Endothelial cell of umbilical vein (primary cell): ENCODE measurements at regions not wholly inside any gene's neighbourhood (a gene's known extent, or its start where the extent isn't known, plus 50 kb on each side); places are given as distances from the start of the nearest gene placed in this dataset.

Source experiments
- BruUV-seq: library from RNA; stranded (reverse); fragments of 400-500 nt; replicated peaks from 2 replicates; lab custom pipeline; 2021; lab: Mats Ljungman, UMichigan
- CTCF ChIA-PET: fragments of 300-600, 350-600 bp; sonication (Branson Sonifier 250); formaldehyde crosslinking; loops from one replicate; lab custom pipeline; 2021; ENCODE audit warnings: antibody characterized with exemption, inconsistent platforms; lab: Charles Lee
- POLR2A ChIA-PET: fragments of 300-600, 350-600 bp; sonication (Branson Sonifier 250); formaldehyde crosslinking; loops from one replicate; lab custom pipeline; 2021; ENCODE audit warnings: antibody characterized with exemption, inconsistent platforms; lab: Charles Lee
- DNase-seq: peaks from one replicate; pipeline ENCODE4 v3.0.0-alpha.2; 2011; ENCODE audit warnings: low read depth, low spot score
- FAIRE-seq: peaks from 2 replicates; lab custom pipeline; 2011; peaks lifted over from hg19 to GRCh38; lab: Jason Lieb, UNC
- H2AFZ ChIP-seq: 2 replicates; pipeline ENCODE4 v1.6.0; 2012; ENCODE audit warnings: low read depth, low read length, control low read depth, inconsistent platforms
- H3K27ac ChIP-seq: 2 replicates; pipeline ENCODE4 v1.5.1; 2011; ENCODE audit warnings: low read depth, mild to moderate bottlenecking, control low read depth, low read length, moderate library complexity; ENCODE audit not compliant: insufficient read depth
- H3K27me3 ChIP-seq, 2 experiments: 2 replicates each; pipeline versions ENCODE4 v1.6.0 to v1.6.1; 2011; ENCODE audit warnings: low read length in 2 of 2, mixed read lengths in 1 of 2; ENCODE audit not compliant: control insufficient read depth in 2 of 2, insufficient read depth in 2 of 2
- H3K36me3 ChIP-seq, 2 experiments: 2 replicates in 1 of 2; 3 replicates in 1 of 2; pipeline ENCODE4 v1.5.1; 2011; ENCODE audit warnings: low read length in 2 of 2, mild to moderate bottlenecking in 1 of 2, moderate library complexity in 1 of 2; ENCODE audit not compliant: control insufficient read depth in 2 of 2, insufficient read depth in 2 of 2; ENCODE audit errors: extremely low read depth in 1 of 2
- H3K4me1 ChIP-seq: 3 replicates; pipeline ENCODE4 v1.5.1; 2011; ENCODE audit warnings: mild to moderate bottlenecking, low read length; ENCODE audit not compliant: control insufficient read depth, insufficient read depth; ENCODE audit errors: extremely low read depth
- H3K4me2 ChIP-seq: 2 replicates; pipeline ENCODE4 v1.6.1; 2011; ENCODE audit warnings: low read length, control low read depth, mixed read lengths; ENCODE audit not compliant: insufficient read depth
- H3K4me3 ChIP-seq, 3 experiments: fragments of 200-600 bp in 1 of 3; sonication (generic), shearing (Covaris generic) in 1 of 3; replicated peaks in 1 of 3; 2 replicates each; pipeline ENCODE4 v1.5.1; 2011 to 2016; ENCODE audit warnings: control low read depth in 3 of 3, low read length in 3 of 3, mild to moderate bottlenecking in 2 of 3, inconsistent platforms in 1 of 3, low read depth in 1 of 3, moderate library complexity in 1 of 3; ENCODE audit not compliant: insufficient read depth in 1 of 3
- H3K79me2 ChIP-seq: 2 replicates; pipeline ENCODE4 v1.6.0; 2012; ENCODE audit warnings: low read length, inconsistent platforms; ENCODE audit not compliant: control insufficient read depth, insufficient read depth
- H3K9ac ChIP-seq: replicated peaks from 2 replicates; pipeline ENCODE3; 2011; ENCODE audit warnings: low read length, control low read depth; ENCODE audit not compliant: insufficient read depth; ENCODE audit errors: extremely low read depth
- H3K9me1 ChIP-seq: replicated peaks from 3 replicates; pipeline ENCODE4 v1.6.0; 2011; ENCODE audit warnings: mild to moderate bottlenecking, low read length; ENCODE audit not compliant: control insufficient read depth, insufficient read depth; ENCODE audit errors: extremely low read depth
- H3K9me3 ChIP-seq: replicated peaks from 2 replicates; pipeline ENCODE4 v1.5.1; 2012; ENCODE audit warnings: low read length, inconsistent platforms; ENCODE audit not compliant: control insufficient read depth, insufficient read depth
- H4K20me1 ChIP-seq: replicated peaks from 2 replicates; pipeline ENCODE3; 2011; ENCODE audit warnings: mild to moderate bottlenecking, low read length; ENCODE audit not compliant: control insufficient read depth, insufficient read depth; ENCODE audit errors: extremely low read depth
- EZH2 ChIP-seq: IDR thresholded peaks from 2 replicates; pipeline ENCODE4 v1.6.1; 2012; ENCODE audit warnings: borderline replicate concordance, low read depth, mild to moderate bottlenecking, moderate library complexity, low read length, inconsistent platforms; ENCODE audit not compliant: severe bottlenecking
- FOS ChIP-seq: IDR thresholded peaks from 2 replicates; pipeline ENCODE4 v1.6.1; 2011; ENCODE audit warnings: mild to moderate bottlenecking, low read length, moderate library complexity, borderline replicate concordance; ENCODE audit not compliant: insufficient read depth
- GATA2 ChIP-seq: IDR thresholded peaks from 2 replicates; pipeline ENCODE4 v1.7.0; 2011; ENCODE audit warnings: low read depth, mild to moderate bottlenecking, moderate library complexity, mixed read lengths, low read length; ENCODE audit not compliant: insufficient read length, insufficient read depth
- JUN ChIP-seq: IDR thresholded peaks from 2 replicates; pipeline ENCODE4 v1.6.1; 2011; ENCODE audit warnings: borderline replicate concordance, low read depth; ENCODE audit not compliant: insufficient read length, insufficient read depth
- MAX ChIP-seq: IDR thresholded peaks from 2 replicates; pipeline ENCODE4 v1.6.1; 2011; ENCODE audit not compliant: insufficient read depth, insufficient read length
- MYC ChIP-seq: IDR thresholded peaks from one replicate; pipeline ENCODE4 v1.6.1; 2011; ENCODE audit warnings: mild to moderate bottlenecking, low read depth, low read length
- POLR2A ChIP-seq: IDR thresholded peaks from 2 replicates; pipeline ENCODE4 v1.6.1; 2012; ENCODE audit warnings: low read depth, mild to moderate bottlenecking, control low read depth, low read length
- POLR2AphosphoS5 ChIP-seq: IDR thresholded peaks from 2 replicates; pipeline ENCODE4 v1.6.1; 2012; ENCODE audit warnings: low read depth, mild to moderate bottlenecking, control low read depth, low read length, moderate library complexity; ENCODE audit not compliant: insufficient read depth
- dilution Hi-C: fragments of 300-500 bp; cut with MboI; formaldehyde crosslinking; loops from one replicate; pipeline ENCODE4 v1.15.0; 2019; ENCODE audit warnings: low sequenced_read_pairs; ENCODE audit not compliant: extremely low pct_ligation_motif_present
- intact Hi-C: fragments of 100-400 bp; cut with micrococcal nuclease; formaldehyde crosslinking; loops from one replicate; pipeline ENCODE4 v1.10.0; 2022
- TF ChIP-seq, protein P1 (sequence below), 2 donors: IDR thresholded peaks; 1 replicate in 1 of 2; 2 replicates in 1 of 2; pipeline ENCODE4 v1.5.1; 2011; ENCODE audit warnings: low read length in 2 of 2, mild to moderate bottlenecking in 2 of 2, moderate library complexity in 2 of 2, control low read depth in 1 of 2, inconsistent platforms in 1 of 2, low read depth in 1 of 2; ENCODE audit not compliant: insufficient read depth in 1 of 2; ENCODE audit errors: extremely low read depth in 1 of 2

- H3K4me1 ChIP-seq = no peaks in the 10 kb centered on the region
- FAIRE-seq (no peak), DNase-seq (no peak)
- H3K9me1 ChIP-seq = no peaks in the 10 kb centered on the region
- CTCF ChIA-PET = no interaction called here
- no peak overlapping the region for H3K9ac ChIP-seq
- H3K27ac ChIP-seq = no peak overlapping the region
- intact Hi-C loops = no loop called here
- no peak overlapping the region for H3K4me2 ChIP-seq
- no peak overlapping the region for H2AFZ ChIP-seq
- POLR2A ChIA-PET = no interaction called here
- TF ChIP-seq JUN (no peak), FOS (no peak), MYC (no peak), POLR2A (no peak), GATA2 (no peak), POLR2AphosphoS5 (no peak), EZH2 (no peak), MAX (no peak)
- TF ChIP-seq, protein P1, sequence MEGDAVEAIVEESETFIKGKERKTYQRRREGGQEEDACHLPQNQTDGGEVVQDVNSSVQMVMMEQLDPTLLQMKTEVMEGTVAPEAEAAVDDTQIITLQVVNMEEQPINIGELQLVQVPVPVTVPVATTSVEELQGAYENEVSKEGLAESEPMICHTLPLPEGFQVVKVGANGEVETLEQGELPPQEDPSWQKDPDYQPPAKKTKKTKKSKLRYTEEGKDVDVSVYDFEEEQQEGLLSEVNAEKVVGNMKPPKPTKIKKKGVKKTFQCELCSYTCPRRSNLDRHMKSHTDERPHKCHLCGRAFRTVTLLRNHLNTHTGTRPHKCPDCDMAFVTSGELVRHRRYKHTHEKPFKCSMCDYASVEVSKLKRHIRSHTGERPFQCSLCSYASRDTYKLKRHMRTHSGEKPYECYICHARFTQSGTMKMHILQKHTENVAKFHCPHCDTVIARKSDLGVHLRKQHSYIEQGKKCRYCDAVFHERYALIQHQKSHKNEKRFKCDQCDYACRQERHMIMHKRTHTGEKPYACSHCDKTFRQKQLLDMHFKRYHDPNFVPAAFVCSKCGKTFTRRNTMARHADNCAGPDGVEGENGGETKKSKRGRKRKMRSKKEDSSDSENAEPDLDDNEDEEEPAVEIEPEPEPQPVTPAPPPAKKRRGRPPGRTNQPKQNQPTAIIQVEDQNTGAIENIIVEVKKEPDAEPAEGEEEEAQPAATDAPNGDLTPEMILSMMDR (IDR thresholded peaks at IDR 0.05; ENCODE audit: extremely low read depth in 1 of 2, insufficient read depth in 1 of 2, low read depth in 1 of 2, low read length in 2 of 2) = no peak
- no peaks in the 10 kb centered on the region for H3K36me3 ChIP-seq
- no peaks in the 10 kb centered on the region for H3K79me2 ChIP-seq
- no peaks in the 10 kb centered on the region for H4K20me1 ChIP-seq
- H3K4me3 ChIP-seq = no peak overlapping the region
- no TSS peak for BruUV-seq
- H3K27me3 ChIP-seq = no peaks in the 10 kb centered on the region
- no peaks in the 10 kb centered on the region for H3K9me3 ChIP-seq
- dilution Hi-C loops = no loop called here
Observed at GRCh38 chr4:28879178-28879577, 1841.0 kb upstream of the PCDH7 start.
